22Rv1 (cell line): ENCODE measurements at regions not wholly inside any gene's neighbourhood (a gene's known extent, or its start where the extent isn't known, plus 50 kb on each side); places are given as distances from the start of the nearest gene placed in this dataset.

Source experiments
- H3K27ac ChIP-seq: fragments of 450-650 bp; 2 replicates; pipeline ENCODE4 v1.5.1; 2017
- CTCF ChIP-seq: fragments of 450-650 bp; IDR thresholded peaks from 2 replicates; pipeline ENCODE4 v1.5.1; 2017; ENCODE audit warnings: mild to moderate bottlenecking
- ZFX ChIP-seq: fragments of 450-650 bp; IDR thresholded peaks from 2 replicates; pipeline ENCODE4 v1.6.1; 2017; ENCODE audit warnings: antibody characterized with exemption, borderline replicate concordance

- no peak overlapping the region for H3K27ac ChIP-seq
- TF ChIP-seq ZFX (no peak), CTCF (no peak)
These were observed 487.9 kb downstream of the RFPL4B start for GRCh38 chr6:112835078-112835477.

GRCh38 chr6:112839525-112839961 lies 492.4 kb downstream of the RFPL4B start:
- TF ChIP-seq CTCF (no peak), ZFX (no peak)
- no peak overlapping the region for H3K27ac ChIP-seq

- TF ChIP-seq ZFX (no peak), CTCF (no peak)
- H3K27ac ChIP-seq: no peak overlapping the region
These were observed 494.6 kb downstream of the RFPL4B start for GRCh38 chr6:112841553-112842329.

- TF ChIP-seq ZFX (no peak), CTCF (no peak)
- H3K27ac ChIP-seq: no peak overlapping the region
These were observed 495.2 kb downstream of the RFPL4B start for GRCh38 chr6:112842330-112842685.

- no peak overlapping the region for H3K27ac ChIP-seq
- TF ChIP-seq CTCF (no peak), ZFX (no peak)
These were observed 499.6 kb downstream of the RFPL4B start for GRCh38 chr6:112846681-112847080.

GRCh38 chr6:112851146-112851545 lies 504.0 kb downstream of the RFPL4B start:
- no peak overlapping the region for H3K27ac ChIP-seq

More at GRCh38 chr6:112851146-112851545, 504.0 kb downstream of the RFPL4B start:
- TF ChIP-seq CTCF (no peak), ZFX (no peak)
